Skeletal muscle tissue (tissue), 3 donors: ENCODE measurements at regions not wholly inside any gene's neighbourhood (a gene's known extent, or its start where the extent isn't known, plus 50 kb on each side); places are given as distances from the start of the nearest gene placed in this dataset.
A peak's percentile ranks its signal among the peaks of the same experiment; 100 is the strongest.

ENCODE experiments used
- H3K27ac ChIP-seq: one replicate; pipeline ENCODE4 v1.7.0; 2013; ENCODE audit warnings: mild to moderate bottlenecking, low read depth, low read length, inconsistent platforms
- H3K27me3 ChIP-seq, 3 donors: one replicate each; pipeline ENCODE4 v1.7.0; 2013; ENCODE audit warnings: low read length in 3 of 3; ENCODE audit not compliant: control insufficient read depth in 3 of 3, insufficient read depth in 3 of 3
- H3K36me3 ChIP-seq, 3 donors: one replicate each; pipeline ENCODE4 v1.7.0; 2013; ENCODE audit warnings: low read length in 3 of 3; ENCODE audit not compliant: control insufficient read depth in 3 of 3, insufficient read depth in 3 of 3
- H3K4me1 ChIP-seq, 3 donors: one replicate each; pipeline ENCODE4 v1.7.0; 2013; ENCODE audit warnings: low read length in 3 of 3, mild to moderate bottlenecking in 3 of 3; ENCODE audit not compliant: control insufficient read depth in 3 of 3, insufficient read depth in 3 of 3
- H3K4me3 ChIP-seq, 3 donors: one replicate each; pipeline ENCODE4 v1.7.0; 2013; ENCODE audit warnings: low read length in 3 of 3
- H3K9ac ChIP-seq, 3 donors: one replicate each; pipeline ENCODE4 v1.7.0; 2013; ENCODE audit warnings: low read length in 3 of 3, mild to moderate bottlenecking in 3 of 3, moderate library complexity in 2 of 3, low read depth in 1 of 3
- H3K9me3 ChIP-seq, 3 donors: one replicate each; pipeline ENCODE4 v1.7.0; 2013; ENCODE audit warnings: low read length in 3 of 3; ENCODE audit not compliant: control insufficient read depth in 3 of 3
- donor health status: Osteomylitis.

DNA sequence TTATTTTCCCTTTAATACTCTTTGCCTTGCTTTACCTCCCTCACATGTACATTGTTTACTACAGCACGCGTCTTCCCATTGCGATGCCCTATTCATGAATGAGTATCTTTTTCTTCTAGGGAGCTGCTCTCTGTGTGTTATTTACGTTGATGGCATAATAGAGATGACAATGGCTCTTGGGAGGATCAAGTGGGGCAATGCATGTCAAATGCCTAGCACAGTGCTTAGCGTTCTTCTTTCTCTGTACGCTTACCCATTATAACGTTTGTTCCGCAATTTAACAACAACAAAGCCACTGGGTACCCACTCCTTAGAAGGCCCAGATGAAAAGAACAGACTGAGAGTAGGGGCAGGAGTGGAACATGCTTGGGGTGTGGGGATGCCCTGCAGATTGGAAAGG lies 271.6 kb upstream of the TNRC6C start:
- H3K27ac ChIP-seq = no peak overlapping the region
- no peak overlapping the region for H3K4me3 ChIP-seq
- no peaks in the 10 kb centered on the region for H3K9me3 ChIP-seq
- H3K9ac ChIP-seq = no peak overlapping the region
- H3K27me3 ChIP-seq = peaks cover 12 to 22% (median 19%) of the 10 kb centered on the region in 3 donors
- no peaks in the 10 kb centered on the region for H3K36me3 ChIP-seq
- H3K4me1 ChIP-seq = peaks cover 8 to 10% (median 10%) of the 10 kb centered on the region in 3 donors

DNA sequence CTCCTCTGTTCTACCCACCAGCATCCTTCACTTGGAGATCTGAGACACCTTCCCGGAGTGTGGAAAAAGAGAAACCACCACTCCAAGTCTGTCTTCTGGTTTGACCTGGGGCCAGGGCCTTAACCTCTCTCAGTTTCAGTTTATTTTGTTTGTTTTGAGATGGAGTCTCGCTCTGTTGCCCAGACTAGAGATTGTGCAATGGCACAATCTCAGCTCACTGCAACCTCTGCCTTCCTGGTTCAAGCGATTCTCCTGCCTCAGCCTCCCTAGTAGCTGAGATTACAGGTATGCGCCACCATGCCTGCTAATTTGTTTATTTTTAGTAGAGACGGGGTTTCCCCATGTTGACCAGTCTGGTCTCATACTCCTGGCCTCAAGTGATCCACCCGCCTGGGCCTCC lies 271.1 kb upstream of the TNRC6C start:
- Histone ChIP-seq H3K27ac (no peak overlapping the region), H3K36me3 (no peaks in the 10 kb centered on the region), H3K9me3 (no peaks in the 10 kb centered on the region), H3K27me3 (peaks cover 17 to 22% (median 19%) of the 10 kb centered on the region in 3 donors), H3K4me3 (no peak overlapping the region), H3K4me1 (peaks cover 4 to 10% (median 7%) of the 10 kb centered on the region in 3 donors), H3K9ac (no peak overlapping the region)

DNA sequence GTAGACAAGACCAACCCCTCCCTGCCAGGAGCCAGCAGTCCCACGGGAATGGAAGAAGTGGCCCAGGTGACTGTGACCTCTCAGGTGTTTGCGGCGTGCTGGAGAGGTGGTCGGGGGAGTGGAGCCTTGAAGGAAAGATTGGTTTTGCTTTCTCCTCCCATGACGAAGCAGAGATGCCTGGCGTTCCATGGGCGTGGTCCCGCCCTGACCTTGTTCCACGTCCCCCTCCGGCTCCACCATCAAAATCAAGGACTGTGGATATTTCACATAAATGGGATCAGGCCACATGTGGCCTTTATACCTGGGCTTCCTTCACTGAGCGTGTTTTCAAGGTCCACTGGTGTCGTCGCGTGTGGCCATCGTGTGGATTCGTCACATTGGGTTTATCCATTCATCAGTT lies 270.6 kb upstream of the TNRC6C start:
- Histone ChIP-seq H3K9ac (no peak overlapping the region), H3K4me1 (peaks cover 4 to 10% (median 7%) of the 10 kb centered on the region in 3 donors), H3K4me3 (no peak overlapping the region), H3K9me3 (no peaks in the 10 kb centered on the region), H3K27ac (no peak overlapping the region), H3K36me3 (no peaks in the 10 kb centered on the region), H3K27me3 (peaks cover 19 to 22% (median 20%) of the 10 kb centered on the region in 3 donors)

DNA sequence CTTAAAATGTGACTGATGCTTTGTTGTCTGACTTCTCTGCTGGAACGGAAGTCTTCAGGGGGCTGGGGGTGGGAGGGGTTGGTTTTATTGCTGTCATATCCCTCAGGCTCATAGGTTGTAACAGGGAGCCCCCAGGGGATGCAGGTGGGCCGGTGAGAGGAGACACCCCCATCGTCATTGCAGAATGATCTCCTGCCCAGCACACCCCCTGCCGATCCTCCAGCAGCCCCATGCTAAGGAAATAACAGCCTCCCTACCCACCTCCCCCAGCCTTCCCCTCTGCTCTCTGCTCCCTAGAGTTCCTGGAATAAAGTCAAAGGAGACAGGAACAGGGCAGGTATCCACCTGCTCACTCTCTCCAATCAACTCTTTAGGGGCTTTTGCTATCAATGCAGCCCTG lies 270.1 kb upstream of the TNRC6C start:
- Histone ChIP-seq H3K27me3 (peaks cover 22% of the 10 kb centered on the region in 3 donors), H3K36me3 (no peaks in the 10 kb centered on the region), H3K27ac (no peak overlapping the region), H3K4me1 (peaks cover 4 to 10% (median 7%) of the 10 kb centered on the region in 3 donors), H3K9ac (no peak overlapping the region), H3K4me3 (no peak overlapping the region), H3K9me3 (no peaks in the 10 kb centered on the region)

DNA sequence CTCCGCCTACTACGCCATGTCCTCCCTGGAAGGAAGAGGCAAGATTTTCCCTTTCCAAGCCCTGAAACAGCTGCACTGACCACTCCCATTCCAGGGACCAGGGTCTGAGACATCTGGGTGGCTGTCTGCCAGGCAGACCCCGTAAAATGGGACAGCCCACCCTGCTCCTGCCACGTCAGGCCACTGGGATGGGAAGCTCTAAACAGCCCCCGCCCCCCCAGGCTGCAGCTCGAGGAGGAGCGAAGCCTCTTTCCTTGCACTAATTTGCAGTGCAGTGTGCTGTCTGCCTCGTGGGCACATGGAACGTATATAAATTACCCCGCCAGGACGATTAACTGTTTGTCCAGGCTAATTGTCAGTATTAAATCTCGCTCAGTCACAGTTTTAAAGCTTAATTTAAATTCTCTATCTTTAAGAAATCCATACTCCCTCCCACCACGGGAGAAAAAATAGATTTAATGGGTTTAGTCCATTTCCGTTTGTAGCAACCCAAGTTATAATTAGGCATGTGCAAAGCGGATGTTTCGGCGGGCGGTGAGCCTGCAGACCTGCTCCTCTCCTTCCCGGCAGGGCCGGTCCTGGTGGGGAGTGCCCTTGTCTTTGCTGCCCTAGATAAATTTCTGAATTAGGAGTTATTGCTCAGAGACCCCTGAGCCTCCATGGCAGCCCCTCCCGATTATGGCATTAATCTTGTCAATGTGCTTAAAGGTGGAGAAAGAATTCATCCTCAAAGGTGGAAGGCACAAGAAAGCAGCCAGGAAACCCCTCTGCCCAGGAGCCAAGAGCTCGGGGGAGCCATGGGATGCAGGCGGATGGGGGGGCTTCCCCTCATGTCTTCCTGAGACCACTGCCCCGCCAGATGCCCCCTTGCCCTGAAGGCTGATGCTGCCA lies 268.0 kb upstream of the TNRC6C start:
- H3K4me1 ChIP-seq = peaks cover 4 to 10% (median 7%) of the 10 kb centered on the region in 3 donors
- H3K27ac ChIP-seq = no peak overlapping the region
- no peaks in the 10 kb centered on the region for H3K36me3 ChIP-seq
- no peaks in the 10 kb centered on the region for H3K9me3 ChIP-seq
- H3K27me3 ChIP-seq = peaks cover 27 to 38% (median 28%) of the 10 kb centered on the region in 3 donors
- peak overlapping the region in 1 of 3 donors; percentile 60 for H3K9ac ChIP-seq
- peak overlapping the region in 2 of 3 donors; percentile 29 to 30 for H3K4me3 ChIP-seq

DNA sequence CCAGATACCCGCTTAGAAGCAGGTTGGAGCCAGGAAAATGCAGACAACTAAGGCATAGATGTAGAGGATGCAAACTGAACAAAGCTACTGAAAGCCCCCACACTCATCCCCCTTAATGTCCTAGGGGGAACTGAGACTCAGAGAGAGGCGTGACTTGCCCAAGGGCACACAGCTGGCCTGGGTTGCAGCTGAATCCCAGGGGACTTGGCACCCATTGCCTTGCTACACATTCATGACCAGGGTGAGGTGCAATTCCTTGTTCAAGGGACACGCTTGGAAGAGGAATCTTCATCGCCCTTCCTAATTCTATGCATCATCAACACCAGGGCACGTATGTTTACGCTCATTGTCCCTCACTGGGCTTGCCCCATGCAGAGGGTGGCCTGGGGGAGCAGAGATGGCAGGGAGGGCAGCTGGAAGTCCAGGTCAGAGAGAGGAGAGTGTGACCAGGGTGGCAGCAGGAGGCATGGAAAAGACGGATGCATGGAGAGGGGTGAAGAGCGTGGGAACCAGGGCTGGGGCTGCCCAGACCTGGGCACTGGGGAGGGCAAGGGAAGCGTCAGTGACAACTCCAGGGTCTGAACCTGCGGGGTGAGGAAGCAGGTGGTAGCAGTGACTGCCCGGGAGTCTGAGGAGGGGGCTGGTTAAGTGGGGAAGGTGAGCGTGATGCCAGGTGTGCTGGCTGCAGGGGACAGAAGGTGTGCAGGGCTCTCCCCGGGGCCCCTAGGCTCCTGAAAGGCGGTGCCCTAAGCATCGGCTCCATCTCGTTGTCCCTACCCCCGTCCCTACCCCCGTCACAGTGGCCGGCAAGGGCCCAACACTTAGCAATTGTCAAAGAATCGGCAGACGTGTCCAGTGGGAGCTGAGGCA lies 267.1 kb upstream of the TNRC6C start:
- no peak overlapping the region for H3K4me3 ChIP-seq
- H3K27me3 ChIP-seq = peaks cover 27 to 39% (median 35%) of the 10 kb centered on the region in 3 donors
- H3K36me3 ChIP-seq = no peaks in the 10 kb centered on the region
- H3K9me3 ChIP-seq = no peaks in the 10 kb centered on the region
- no peak overlapping the region for H3K27ac ChIP-seq
- peaks cover 4 to 10% (median 7%) of the 10 kb centered on the region in 3 donors for H3K4me1 ChIP-seq
- no peak overlapping the region for H3K9ac ChIP-seq

DNA sequence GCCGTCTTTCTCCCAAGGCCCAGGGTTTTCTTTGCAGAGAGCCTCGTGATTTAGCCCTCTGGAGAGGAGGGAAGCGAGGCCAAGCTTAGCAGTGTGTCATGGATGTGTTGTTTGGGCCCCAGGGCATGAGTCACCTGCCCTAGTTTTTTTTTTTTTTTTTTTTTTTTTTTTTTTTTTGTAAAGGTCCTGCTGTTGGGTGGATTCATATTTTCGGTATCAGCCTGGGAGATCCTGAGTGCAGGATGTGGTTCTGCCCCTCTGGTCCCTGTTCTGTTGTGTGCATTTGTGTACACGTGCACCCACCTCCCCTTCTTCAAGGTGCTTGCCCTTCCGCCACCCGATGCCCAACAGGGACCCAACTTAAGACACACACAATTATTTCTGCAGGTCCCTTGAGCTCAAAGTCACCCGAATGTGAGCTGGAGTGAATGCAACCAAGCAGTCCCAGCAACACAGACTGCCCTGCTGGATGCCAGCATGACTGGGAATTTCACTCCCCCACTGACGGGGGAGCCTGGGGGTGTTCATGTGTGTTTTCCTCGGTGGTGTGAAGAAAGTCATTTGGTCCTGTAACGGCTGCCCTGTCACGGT lies 265.8 kb upstream of the TNRC6C start:
- Histone ChIP-seq H3K9me3 (no peaks in the 10 kb centered on the region), H3K4me1 (peaks cover 4 to 10% (median 7%) of the 10 kb centered on the region in 3 donors), H3K9ac (no peak overlapping the region), H3K36me3 (no peaks in the 10 kb centered on the region), H3K27me3 (peaks cover 36 to 49% (median 40%) of the 10 kb centered on the region in 3 donors), H3K4me3 (no peak overlapping the region), H3K27ac (no peak overlapping the region)

DNA sequence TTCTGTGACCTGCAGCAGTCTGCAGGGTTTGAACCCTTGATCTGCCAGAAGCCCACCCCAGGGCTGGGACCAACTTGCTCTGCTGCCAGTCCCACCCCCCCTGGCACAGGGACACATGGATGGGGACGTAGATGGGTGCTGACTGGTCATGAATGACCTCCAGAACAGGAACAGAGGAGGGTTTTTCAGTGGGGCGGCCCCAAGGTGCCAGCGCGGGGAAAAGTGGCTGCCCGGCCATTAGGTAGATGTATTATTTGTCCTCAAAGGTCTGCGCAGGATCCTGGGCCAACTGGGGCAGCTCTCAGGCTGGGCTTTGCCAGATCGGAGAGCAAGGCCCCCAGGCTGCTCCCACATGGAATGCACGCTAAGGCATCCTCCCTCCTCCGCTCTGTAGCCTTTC lies 265.2 kb upstream of the TNRC6C start:
- Histone ChIP-seq H3K27me3 (peaks cover 40 to 52% (median 41%) of the 10 kb centered on the region in 3 donors), H3K9ac (no peak overlapping the region), H3K4me1 (peaks cover 4 to 10% (median 7%) of the 10 kb centered on the region in 3 donors), H3K27ac (no peak overlapping the region), H3K4me3 (no peak overlapping the region), H3K9me3 (no peaks in the 10 kb centered on the region), H3K36me3 (no peaks in the 10 kb centered on the region)

DNA sequence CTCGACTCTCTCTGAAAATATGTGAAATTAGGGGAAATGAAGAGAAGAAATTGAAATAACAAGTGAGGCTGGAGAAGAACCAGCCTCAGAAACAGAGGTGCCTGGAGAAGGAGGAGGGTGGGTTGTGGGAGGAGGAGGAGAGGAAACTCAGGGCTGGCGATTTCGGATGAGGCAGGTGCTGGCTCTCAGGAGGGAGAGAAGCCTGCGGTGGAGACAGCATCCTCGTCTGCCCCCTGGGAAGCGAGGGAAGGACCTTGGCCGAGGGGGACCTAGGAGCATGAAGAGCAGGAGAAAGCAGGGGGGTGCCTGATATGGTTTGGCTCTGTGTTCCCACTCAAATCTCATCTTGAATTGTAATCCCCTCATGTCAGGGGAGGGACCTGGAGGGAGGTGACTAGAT lies 264.7 kb upstream of the TNRC6C start:
- Histone ChIP-seq H3K27me3 (peaks cover 40 to 56% (median 41%) of the 10 kb centered on the region in 3 donors), H3K9me3 (no peaks in the 10 kb centered on the region), H3K4me1 (peaks cover 4 to 10% (median 7%) of the 10 kb centered on the region in 3 donors), H3K27ac (no peak overlapping the region), H3K9ac (no peak overlapping the region), H3K36me3 (no peaks in the 10 kb centered on the region), H3K4me3 (no peak overlapping the region)
